C4-2B (cell line): ENCODE measurements at regions not wholly inside any gene's neighbourhood (a gene's known extent, or its start where the extent isn't known, plus 50 kb on each side); places are given as distances from the start of the nearest gene placed in this dataset.

Experiments used
- ZFX ChIP-seq: fragments of 450-650 bp; IDR thresholded peaks from 2 replicates; pipeline ENCODE4 v1.6.1; 2017
- TF ChIP-seq, protein P1 (sequence below): fragments of 450-650 bp; conservative IDR thresholded peaks from 2 replicates; pipeline ENCODE4 v1.5.1; 2017; ENCODE audit warnings: mild to moderate bottlenecking

DNA sequence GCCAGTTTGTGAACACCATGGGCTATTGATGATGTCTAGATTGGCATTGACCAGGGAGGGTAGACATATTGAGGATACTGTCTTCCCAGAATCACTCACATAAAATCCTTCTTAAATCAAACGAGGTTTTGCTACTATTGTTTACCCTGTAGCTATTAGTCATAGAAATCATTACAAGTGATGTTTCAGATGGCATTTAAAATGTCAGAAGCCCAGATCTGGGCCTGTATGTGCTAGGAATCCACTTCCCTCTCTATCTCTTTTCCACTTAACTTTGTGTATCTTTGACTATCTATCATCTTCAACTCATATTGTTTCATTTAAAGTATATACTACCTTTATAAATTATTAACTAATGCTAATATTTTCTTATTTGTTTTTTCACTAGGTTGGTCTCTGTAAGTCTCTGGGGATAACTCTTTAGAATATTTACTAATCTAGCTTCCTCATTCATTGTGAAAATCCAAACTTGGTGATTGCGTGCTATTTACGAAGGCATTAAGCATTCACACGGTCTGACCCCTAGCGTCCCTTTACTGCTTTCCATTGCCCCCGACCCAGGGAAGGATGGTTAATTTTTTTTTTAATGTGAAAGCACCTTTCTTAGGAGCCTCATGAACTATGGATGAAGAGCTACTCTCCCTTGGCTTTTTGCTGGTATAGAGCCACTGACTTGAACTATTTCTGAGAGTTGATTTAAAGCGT, 281.8 kb downstream of the GPATCH2 start:
- TF ChIP-seq, protein P1, sequence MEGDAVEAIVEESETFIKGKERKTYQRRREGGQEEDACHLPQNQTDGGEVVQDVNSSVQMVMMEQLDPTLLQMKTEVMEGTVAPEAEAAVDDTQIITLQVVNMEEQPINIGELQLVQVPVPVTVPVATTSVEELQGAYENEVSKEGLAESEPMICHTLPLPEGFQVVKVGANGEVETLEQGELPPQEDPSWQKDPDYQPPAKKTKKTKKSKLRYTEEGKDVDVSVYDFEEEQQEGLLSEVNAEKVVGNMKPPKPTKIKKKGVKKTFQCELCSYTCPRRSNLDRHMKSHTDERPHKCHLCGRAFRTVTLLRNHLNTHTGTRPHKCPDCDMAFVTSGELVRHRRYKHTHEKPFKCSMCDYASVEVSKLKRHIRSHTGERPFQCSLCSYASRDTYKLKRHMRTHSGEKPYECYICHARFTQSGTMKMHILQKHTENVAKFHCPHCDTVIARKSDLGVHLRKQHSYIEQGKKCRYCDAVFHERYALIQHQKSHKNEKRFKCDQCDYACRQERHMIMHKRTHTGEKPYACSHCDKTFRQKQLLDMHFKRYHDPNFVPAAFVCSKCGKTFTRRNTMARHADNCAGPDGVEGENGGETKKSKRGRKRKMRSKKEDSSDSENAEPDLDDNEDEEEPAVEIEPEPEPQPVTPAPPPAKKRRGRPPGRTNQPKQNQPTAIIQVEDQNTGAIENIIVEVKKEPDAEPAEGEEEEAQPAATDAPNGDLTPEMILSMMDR: no peak
- TF ChIP-seq ZFX: no peak
